Activated T-cell treated with anti-CD3 and anti-CD28 coated beads, Interleukin-2, amount 50 U/mL, for 72 hours (primary cell): ENCODE measurements at regions not wholly inside any gene's neighbourhood (a gene's known extent, or its start where the extent isn't known, plus 50 kb on each side); places are given as distances from the start of the nearest gene placed in this dataset.

Experiments used
- ATAC-seq, 2 donors: fragments of 150-1000 bp; cut with Tn5 transposase; replicated peaks in 1 of 2; 2 replicates each; pipeline ENCODE4 v1.10.0; 2021; ENCODE audit warnings: moderate library complexity in 2 of 2, mild to moderate bottlenecking in 1 of 2
- DNase-seq, 2 donors: peaks; one replicate each; pipeline ENCODE4 v3.0.0; 2021 to 2022; ENCODE audit warnings: mixed read lengths in 1 of 2
- H3K27ac Mint-ChIP-seq: one replicate; pipeline ENCODE4 v1.8.0; 2022; ENCODE audit warnings: mild to moderate bottlenecking, moderate library complexity, mixed read lengths
- H3K27me3 Mint-ChIP-seq: one replicate; pipeline ENCODE4 v1.8.0; 2022; ENCODE audit warnings: low read depth, mixed read lengths
- H3K36me3 Mint-ChIP-seq, 2 donors: one replicate each; pipeline ENCODE4 v1.8.0; 2022; ENCODE audit warnings: mixed read lengths in 2 of 2, mild to moderate bottlenecking in 1 of 2; ENCODE audit not compliant: insufficient read depth in 2 of 2
- H3K4me1 Mint-ChIP-seq: one replicate; pipeline ENCODE4 v1.8.0; 2022; ENCODE audit warnings: low read depth, mixed read lengths
- H3K4me3 Mint-ChIP-seq, 2 donors: one replicate each; pipeline ENCODE4 v1.8.0; 2022; ENCODE audit warnings: mild to moderate bottlenecking in 2 of 2, mixed read lengths in 2 of 2, moderate library complexity in 2 of 2
- H3K9me3 Mint-ChIP-seq, 2 donors: one replicate each; pipeline ENCODE4 v1.8.0; 2022; ENCODE audit warnings: mixed read lengths in 2 of 2

GRCh38 chr3:25057379-25057778 lies 370.7 kb upstream of the RARB start:
- H3K27ac Mint-ChIP-seq: no peak overlapping the region
- DNase-seq (no peak), ATAC-seq (no peak)
- H3K4me1 Mint-ChIP-seq: no peaks in the 10 kb centered on the region
- H3K4me3 Mint-ChIP-seq: no peak overlapping the region
- peaks cover 0 to 3% of the 10 kb centered on the region in 2 donors for H3K9me3 Mint-ChIP-seq
- H3K27me3 Mint-ChIP-seq: no peaks in the 10 kb centered on the region
- H3K36me3 Mint-ChIP-seq: no peaks in the 10 kb centered on the region

GRCh38 chr3:25064681-25065080 lies 363.4 kb upstream of the RARB start:
- Mint-ChIP-seq H3K9me3 (peaks cover 4 to 5% of the 10 kb centered on the region in 2 donors), H3K27ac (no peak overlapping the region), H3K4me1 (no peaks in the 10 kb centered on the region), H3K4me3 (no peak overlapping the region), H3K36me3 (no peaks in the 10 kb centered on the region), H3K27me3 (no peaks in the 10 kb centered on the region)
- DNase-seq: no peak
- ATAC-seq: no peak

GRCh38 chr3:25069970-25070369 lies 358.1 kb upstream of the RARB start:
- ATAC-seq (no peak), DNase-seq (no peak)
- H3K4me1 Mint-ChIP-seq: no peaks in the 10 kb centered on the region
- no peak overlapping the region for H3K27ac Mint-ChIP-seq
- H3K36me3 Mint-ChIP-seq: no peaks in the 10 kb centered on the region
- no peak overlapping the region for H3K4me3 Mint-ChIP-seq
- no peaks in the 10 kb centered on the region for H3K27me3 Mint-ChIP-seq
- peaks cover 4 to 6% of the 10 kb centered on the region in 2 donors for H3K9me3 Mint-ChIP-seq

- H3K4me1 Mint-ChIP-seq: no peaks in the 10 kb centered on the region
Observed at GRCh38 chr3:25071846-25072245, 356.2 kb upstream of the RARB start.

GRCh38 chr3:25073423-25073822 lies 354.6 kb upstream of the RARB start:
- ATAC-seq: no peak

More at GRCh38 chr3:25071846-25072245, 356.2 kb upstream of the RARB start:
- no peaks in the 10 kb centered on the region for H3K27me3 Mint-ChIP-seq
- H3K36me3 Mint-ChIP-seq: no peaks in the 10 kb centered on the region
- DNase-seq (no peak), ATAC-seq (no peak)
- peaks cover 4 to 6% of the 10 kb centered on the region in 2 donors for H3K9me3 Mint-ChIP-seq
- H3K4me3 Mint-ChIP-seq: no peak overlapping the region
- H3K27ac Mint-ChIP-seq: no peak overlapping the region

GRCh38 chr3:25074149-25074548 lies 353.9 kb upstream of the RARB start:
- Mint-ChIP-seq H3K27me3 (no peaks in the 10 kb centered on the region), H3K4me3 (no peak overlapping the region)

More at GRCh38 chr3:25073423-25073822, 354.6 kb upstream of the RARB start:
- Mint-ChIP-seq H3K9me3 (peaks cover 2 to 4% of the 10 kb centered on the region in 2 donors), H3K27ac (no peak overlapping the region), H3K27me3 (no peaks in the 10 kb centered on the region), H3K36me3 (no peaks in the 10 kb centered on the region), H3K4me1 (no peaks in the 10 kb centered on the region), H3K4me3 (no peak overlapping the region)
- DNase-seq: no peak

GRCh38 chr3:25080461-25080860 lies 347.6 kb upstream of the RARB start:
- no peak for DNase-seq
- H3K4me1 Mint-ChIP-seq: no peaks in the 10 kb centered on the region
- ATAC-seq: no peak
- H3K27me3 Mint-ChIP-seq: no peaks in the 10 kb centered on the region
- H3K9me3 Mint-ChIP-seq: peaks cover 1 to 2% of the 10 kb centered on the region in 2 donors
- H3K4me3 Mint-ChIP-seq: no peak overlapping the region
- no peak overlapping the region for H3K27ac Mint-ChIP-seq
- H3K36me3 Mint-ChIP-seq: no peaks in the 10 kb centered on the region

More at GRCh38 chr3:25074149-25074548, 353.9 kb upstream of the RARB start:
- DNase-seq: no peak
- Mint-ChIP-seq H3K27ac (no peak overlapping the region), H3K9me3 (peaks cover 2 to 4% of the 10 kb centered on the region in 2 donors), H3K4me1 (no peaks in the 10 kb centered on the region), H3K36me3 (no peaks in the 10 kb centered on the region)
- no peak for ATAC-seq

- Mint-ChIP-seq H3K27me3 (no peaks in the 10 kb centered on the region), H3K27ac (no peak overlapping the region), H3K4me3 (no peak overlapping the region), H3K9me3 (peaks cover 1 to 4% of the 10 kb centered on the region in 2 donors), H3K36me3 (no peaks in the 10 kb centered on the region), H3K4me1 (no peaks in the 10 kb centered on the region)
- no peak for ATAC-seq
- DNase-seq: no peak
Observed at GRCh38 chr3:25084016-25084415, 344.0 kb upstream of the RARB start.

GRCh38 chr3:25086721-25087120 lies 341.3 kb upstream of the RARB start:
- no peaks in the 10 kb centered on the region for H3K4me1 Mint-ChIP-seq
- no peak overlapping the region for H3K27ac Mint-ChIP-seq
- ATAC-seq: no peak
- H3K4me3 Mint-ChIP-seq: no peak overlapping the region
- H3K36me3 Mint-ChIP-seq: no peaks in the 10 kb centered on the region
- DNase-seq: no peak
- H3K27me3 Mint-ChIP-seq: no peaks in the 10 kb centered on the region
- H3K9me3 Mint-ChIP-seq: peaks cover 1 to 4% of the 10 kb centered on the region in 2 donors

GRCh38 chr3:25088284-25088683 lies 339.8 kb upstream of the RARB start:
- no peak for DNase-seq
- Mint-ChIP-seq H3K27me3 (no peaks in the 10 kb centered on the region), H3K4me1 (no peaks in the 10 kb centered on the region), H3K36me3 (no peaks in the 10 kb centered on the region), H3K9me3 (peaks cover 3 to 4% of the 10 kb centered on the region in 2 donors), H3K27ac (no peak overlapping the region), H3K4me3 (no peak overlapping the region)
- no peak for ATAC-seq

GRCh38 chr3:25090698-25091453 lies 337.2 kb upstream of the RARB start:
- H3K36me3 Mint-ChIP-seq: no peaks in the 10 kb centered on the region
- no peaks in the 10 kb centered on the region for H3K27me3 Mint-ChIP-seq
- H3K9me3 Mint-ChIP-seq: peaks cover 1 to 2% of the 10 kb centered on the region in 2 donors
- no peaks in the 10 kb centered on the region for H3K4me1 Mint-ChIP-seq
- no peak for ATAC-seq
- H3K27ac Mint-ChIP-seq: no peak overlapping the region
- no peak overlapping the region for H3K4me3 Mint-ChIP-seq
- DNase-seq: no peak

GRCh38 chr3:25091934-25092333 lies 336.1 kb upstream of the RARB start:
- H3K27ac Mint-ChIP-seq: no peak overlapping the region
- DNase-seq: no peak
- H3K9me3 Mint-ChIP-seq: peaks cover 1 to 2% of the 10 kb centered on the region in 2 donors
- ATAC-seq: no peak
- no peaks in the 10 kb centered on the region for H3K27me3 Mint-ChIP-seq
- H3K36me3 Mint-ChIP-seq: no peaks in the 10 kb centered on the region
- no peaks in the 10 kb centered on the region for H3K4me1 Mint-ChIP-seq
- no peak overlapping the region for H3K4me3 Mint-ChIP-seq

- DNase-seq (no peak), ATAC-seq (no peak)
- Mint-ChIP-seq H3K9me3 (peaks cover 0 to 2% of the 10 kb centered on the region in 2 donors), H3K4me3 (no peak overlapping the region), H3K27me3 (no peaks in the 10 kb centered on the region), H3K36me3 (no peaks in the 10 kb centered on the region), H3K4me1 (no peaks in the 10 kb centered on the region), H3K27ac (no peak overlapping the region)
Observed at GRCh38 chr3:25094932-25095685, 333.0 kb upstream of the RARB start.
